ENCODE measurements at regions not wholly inside any gene's neighbourhood (a gene's known extent, or its start where the extent isn't known, plus 50 kb on each side); places are given as distances from the start of the nearest gene placed in this dataset.

DNA sequence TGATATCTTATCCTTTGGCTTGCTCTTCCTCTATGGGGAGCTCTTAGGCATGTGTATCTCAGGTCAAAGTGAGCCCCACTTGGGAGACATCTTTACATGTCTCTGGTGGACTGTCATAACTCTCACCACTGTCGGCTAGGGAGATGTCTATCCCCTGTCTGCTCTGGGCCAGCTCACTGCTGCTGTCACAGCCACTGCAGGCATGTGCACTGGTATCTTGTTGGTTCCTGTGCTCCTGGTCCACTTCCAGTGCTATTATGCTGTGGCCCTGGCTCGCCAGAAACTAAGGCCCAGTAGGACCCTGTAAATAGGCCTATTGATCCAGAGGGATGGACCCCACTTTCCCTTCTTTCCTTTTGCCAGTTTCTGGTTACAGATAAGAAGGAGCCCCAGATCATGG lies 56.6 kb upstream of the LAS1L start:
- TF ChIP-seq, protein P1, sequence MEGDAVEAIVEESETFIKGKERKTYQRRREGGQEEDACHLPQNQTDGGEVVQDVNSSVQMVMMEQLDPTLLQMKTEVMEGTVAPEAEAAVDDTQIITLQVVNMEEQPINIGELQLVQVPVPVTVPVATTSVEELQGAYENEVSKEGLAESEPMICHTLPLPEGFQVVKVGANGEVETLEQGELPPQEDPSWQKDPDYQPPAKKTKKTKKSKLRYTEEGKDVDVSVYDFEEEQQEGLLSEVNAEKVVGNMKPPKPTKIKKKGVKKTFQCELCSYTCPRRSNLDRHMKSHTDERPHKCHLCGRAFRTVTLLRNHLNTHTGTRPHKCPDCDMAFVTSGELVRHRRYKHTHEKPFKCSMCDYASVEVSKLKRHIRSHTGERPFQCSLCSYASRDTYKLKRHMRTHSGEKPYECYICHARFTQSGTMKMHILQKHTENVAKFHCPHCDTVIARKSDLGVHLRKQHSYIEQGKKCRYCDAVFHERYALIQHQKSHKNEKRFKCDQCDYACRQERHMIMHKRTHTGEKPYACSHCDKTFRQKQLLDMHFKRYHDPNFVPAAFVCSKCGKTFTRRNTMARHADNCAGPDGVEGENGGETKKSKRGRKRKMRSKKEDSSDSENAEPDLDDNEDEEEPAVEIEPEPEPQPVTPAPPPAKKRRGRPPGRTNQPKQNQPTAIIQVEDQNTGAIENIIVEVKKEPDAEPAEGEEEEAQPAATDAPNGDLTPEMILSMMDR (IDR thresholded peaks at IDR 0.05; ENCODE audit: extremely low read depth in 1 of 2, insufficient read depth in 1 of 2, low read depth in 1 of 2, low read length in 2 of 2) = no peak
- TF ChIP-seq POLR2A (IDR thresholded peaks at IDR 0.05; ENCODE audit: low read depth, low read length) = no peak
- no peak for TF ChIP-seq EZH2 (IDR thresholded peaks at IDR 0.05; ENCODE audit: borderline replicate concordance, low read depth, low read length, severe bottlenecking)
- TF ChIP-seq JUN (IDR thresholded peaks at IDR 0.05; ENCODE audit: borderline replicate concordance, insufficient read depth, insufficient read length, low read depth) = no peak
- TF ChIP-seq, protein P2, sequence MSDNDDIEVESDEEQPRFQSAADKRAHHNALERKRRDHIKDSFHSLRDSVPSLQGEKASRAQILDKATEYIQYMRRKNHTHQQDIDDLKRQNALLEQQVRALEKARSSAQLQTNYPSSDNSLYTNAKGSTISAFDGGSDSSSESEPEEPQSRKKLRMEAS (IDR thresholded peaks at IDR 0.05; ENCODE audit: insufficient read depth, insufficient read length) = no peak
